HG03457 (cell line): ENCODE measurements at regions not wholly inside any gene's neighbourhood (a gene's known extent, or its start where the extent isn't known, plus 50 kb on each side); places are given as distances from the start of the nearest gene placed in this dataset.
"Not testable (repeated sequence)": the region's sequence is repeated elsewhere in the genome, so short reads cannot be mapped to it uniquely, and the experiment has no call there.

Source experiments
- ATAC-seq: cut with Tn5 transposase; IDR thresholded peaks from one replicate; pipeline ENCODE4 v1.9.1; 2021; ENCODE audit warnings: moderate number of reproducible peaks; ENCODE audit not compliant: unreplicated experiment

GRCh38 chr21:19031953-19032352 lies 628.4 kb upstream of the TMPRSS15 start:
- no peak for ATAC-seq

- ATAC-seq = no peak
These were observed 630.5 kb upstream of the TMPRSS15 start for GRCh38 chr21:19034041-19034440.

DNA sequence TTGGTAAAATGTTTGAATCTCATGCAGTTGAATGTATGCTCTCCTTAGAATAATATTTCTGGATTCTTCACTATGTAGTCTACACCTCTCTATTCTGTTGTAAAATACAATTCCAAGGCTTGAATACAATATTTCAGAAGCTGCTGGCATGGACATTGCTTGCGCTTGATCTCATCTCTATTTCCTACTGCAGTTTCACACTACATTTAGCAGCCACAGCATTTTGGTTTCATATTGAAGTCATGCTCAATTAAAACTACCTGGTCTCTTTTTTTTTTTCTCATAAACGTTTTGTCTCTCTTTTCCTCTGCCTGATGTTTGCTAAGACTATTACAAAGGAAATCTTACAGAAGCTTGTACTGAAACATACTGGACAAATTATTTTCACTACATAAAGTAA lies 631.0 kb upstream of the TMPRSS15 start:
- no peak for ATAC-seq

GRCh38 chr21:19045876-19046275 lies 642.3 kb upstream of the TMPRSS15 start:
- ATAC-seq = no peak

- ATAC-seq = no peak
These were observed 644.6 kb upstream of the TMPRSS15 start for GRCh38 chr21:19048098-19048672.

- ATAC-seq = no peak
These were observed 646.0 kb upstream of the TMPRSS15 start for GRCh38 chr21:19049567-19049966.

GRCh38 chr21:19065164-19065563 lies 661.6 kb upstream of the TMPRSS15 start:
- ATAC-seq = no peak

DNA sequence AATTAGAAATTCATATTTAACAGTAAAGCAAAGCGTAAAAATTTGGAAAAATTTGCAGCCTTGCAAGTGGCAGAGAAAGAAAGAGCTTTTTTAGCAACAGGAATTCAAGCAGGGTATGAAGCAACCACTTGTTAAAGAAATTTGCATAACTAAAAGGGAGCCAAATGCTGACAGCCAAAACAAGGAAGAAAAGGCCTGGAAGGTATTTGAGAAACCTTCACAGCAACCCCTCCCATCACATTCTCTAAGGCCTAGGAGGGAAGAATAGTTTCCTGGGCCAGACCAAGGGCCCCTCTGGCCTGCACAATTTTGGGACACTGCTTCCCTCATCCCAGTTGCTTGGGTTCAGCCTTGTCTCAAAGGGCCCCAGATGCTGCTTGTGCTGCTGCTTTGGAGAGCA lies 672.4 kb upstream of the TMPRSS15 start:
- ATAC-seq = no peak

- ATAC-seq = no peak
These were observed 706.1 kb upstream of the TMPRSS15 start for GRCh38 chr21:19109694-19110093.

GRCh38 chr21:19119259-19119658 lies 715.7 kb upstream of the TMPRSS15 start:
- ATAC-seq = not testable (repeated sequence)

- ATAC-seq = no peak
These were observed 717.0 kb upstream of the TMPRSS15 start for GRCh38 chr21:19120591-19120990.

- ATAC-seq = no peak
These were observed 718.8 kb upstream of the TMPRSS15 start for GRCh38 chr21:19122356-19122755.

GRCh38 chr21:19123053-19123452 lies 719.5 kb upstream of the TMPRSS15 start:
- ATAC-seq = no peak

GRCh38 chr21:19123525-19123924 lies 719.9 kb upstream of the TMPRSS15 start:
- ATAC-seq = no peak

DNA sequence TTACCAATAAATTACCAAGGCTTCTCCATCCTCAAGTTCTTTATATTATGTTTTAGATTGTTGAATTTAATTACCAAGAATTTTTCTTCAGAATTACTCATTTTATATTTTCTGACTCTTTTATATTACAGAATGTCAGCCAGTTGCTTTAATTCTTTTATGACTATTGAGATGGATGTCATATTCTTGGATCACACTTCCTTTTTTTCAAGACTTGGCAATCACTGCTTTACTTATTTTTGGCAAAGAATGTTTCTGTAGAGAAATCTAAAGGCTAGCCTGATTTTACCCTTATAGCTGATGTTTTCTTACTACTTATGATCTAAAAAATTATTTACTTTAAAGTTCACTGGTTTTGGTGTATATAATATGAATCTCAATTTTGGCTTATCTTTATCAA lies 721.1 kb upstream of the TMPRSS15 start:
- no peak for ATAC-seq

- ATAC-seq = no peak
These were observed 726.9 kb upstream of the TMPRSS15 start for GRCh38 chr21:19130379-19131028.

- no peak for ATAC-seq
These were observed 737.9 kb upstream of the TMPRSS15 start for GRCh38 chr21:19141511-19141910.

GRCh38 chr21:19145682-19146293 lies 742.2 kb upstream of the TMPRSS15 start:
- ATAC-seq = no peak

- ATAC-seq = no peak
These were observed 744.5 kb upstream of the TMPRSS15 start for GRCh38 chr21:19148056-19148455.

- ATAC-seq = no peak
These were observed 768.0 kb upstream of the TMPRSS15 start for GRCh38 chr21:19171585-19171984.

- ATAC-seq = no peak
These were observed 778.1 kb upstream of the TMPRSS15 start for GRCh38 chr21:19181604-19182140.

- no peak for ATAC-seq
These were observed 794.4 kb upstream of the TMPRSS15 start for GRCh38 chr21:19197950-19198349.
